Activated CD4-positive, alpha-beta T cell treated with anti-CD3 and anti-CD28 coated beads, Interleukin-2, amount 10 ng/mL, durations not matched to agents 24 days and 14 days (primary cell): ENCODE measurements at regions not wholly inside any gene's neighbourhood (a gene's known extent, or its start where the extent isn't known, plus 50 kb on each side); places are given as distances from the start of the nearest gene placed in this dataset.

ENCODE experiments used
- DNase-seq: peaks from one replicate; pipeline ENCODE4 v3.0.0; 2022
- H3K27ac Mint-ChIP-seq: one replicate; pipeline ENCODE4 v1.8.0; 2022; ENCODE audit warnings: mild to moderate bottlenecking, mixed read lengths
- H3K27me3 Mint-ChIP-seq: one replicate; pipeline ENCODE4 v1.8.0; 2022; ENCODE audit warnings: mixed read lengths
- H3K36me3 Mint-ChIP-seq: one replicate; pipeline ENCODE4 v1.8.0; 2022; ENCODE audit warnings: low read depth, mild to moderate bottlenecking, mixed read lengths
- H3K4me1 Mint-ChIP-seq: one replicate; pipeline ENCODE4 v1.8.0; 2021; ENCODE audit warnings: mixed read lengths
- H3K4me3 Mint-ChIP-seq: one replicate; pipeline ENCODE4 v1.8.0; 2022; ENCODE audit warnings: mild to moderate bottlenecking, moderate library complexity, mixed read lengths
- H3K9me3 Mint-ChIP-seq: one replicate; pipeline ENCODE4 v1.8.0; 2021; ENCODE audit warnings: mixed read lengths
- intact Hi-C: fragments of 100-400 bp; cut with micrococcal nuclease; formaldehyde crosslinking; loops from one replicate; pipeline ENCODE4 v1.15.1; 2023

DNA sequence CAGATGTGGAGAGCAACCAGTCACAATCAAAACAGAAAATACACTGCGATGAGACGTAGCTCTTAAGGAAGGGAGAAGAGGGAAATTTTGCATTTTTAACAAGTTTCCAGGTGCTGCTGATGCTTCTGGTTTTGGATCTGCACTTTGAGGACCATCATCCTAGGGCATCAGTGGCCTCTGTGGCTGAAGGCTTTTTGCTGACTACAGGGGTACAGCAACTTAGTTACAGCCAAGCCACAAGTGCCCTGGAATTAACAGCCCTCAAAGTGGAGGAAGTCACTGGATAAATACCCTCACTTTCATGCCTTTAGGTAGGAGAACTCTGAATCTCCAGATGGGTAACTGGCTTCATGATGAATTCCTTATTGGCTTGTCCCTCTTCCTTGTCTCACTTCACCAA lies 700.9 kb downstream of the TMEM182 start:
- intact Hi-C loops, result no loop called here
- H3K27ac Mint-ChIP-seq, result no peak overlapping the region
- H3K36me3 Mint-ChIP-seq, result no peaks in the 10 kb centered on the region
- no peaks in the 10 kb centered on the region for H3K27me3 Mint-ChIP-seq
- DNase-seq, result no peak
- peaks cover 4% of the 10 kb centered on the region for H3K9me3 Mint-ChIP-seq
- no peaks in the 10 kb centered on the region for H3K4me1 Mint-ChIP-seq
- no peak overlapping the region for H3K4me3 Mint-ChIP-seq

DNA sequence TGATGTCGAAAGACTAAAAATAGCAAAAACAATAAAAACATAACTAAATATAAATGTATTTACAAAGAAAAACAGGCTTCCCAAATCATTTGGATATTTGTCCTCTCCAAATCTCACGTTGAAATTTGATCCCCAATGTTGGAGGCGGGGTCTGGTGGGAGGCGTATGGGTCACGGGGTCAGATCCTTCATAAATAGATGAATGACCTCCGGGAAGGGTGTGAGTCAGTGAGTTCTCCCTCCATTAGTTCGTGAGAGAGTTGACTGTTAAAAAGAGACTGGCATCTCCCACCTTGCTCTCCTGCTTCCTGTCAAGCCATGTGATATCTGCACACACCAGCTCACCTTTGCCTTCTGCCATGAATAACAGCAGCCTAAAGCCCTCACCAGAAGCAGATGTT lies 703.0 kb downstream of the TMEM182 start:
- H3K36me3 Mint-ChIP-seq, result no peaks in the 10 kb centered on the region
- H3K27ac Mint-ChIP-seq, result no peak overlapping the region
- H3K4me1 Mint-ChIP-seq, result no peaks in the 10 kb centered on the region
- DNase-seq, result no peak
- intact Hi-C loops, result no loop called here
- no peak overlapping the region for H3K4me3 Mint-ChIP-seq
- H3K27me3 Mint-ChIP-seq, result no peaks in the 10 kb centered on the region
- H3K9me3 Mint-ChIP-seq, result peaks cover 4% of the 10 kb centered on the region

GRCh38 chr2:103469800-103470199 lies 708.0 kb downstream of the TMEM182 start:
- intact Hi-C loops, result no loop called here
- Mint-ChIP-seq H3K4me1 (no peaks in the 10 kb centered on the region), H3K27me3 (no peaks in the 10 kb centered on the region), H3K27ac (no peak overlapping the region), H3K36me3 (no peaks in the 10 kb centered on the region), H3K4me3 (no peak overlapping the region), H3K9me3 (peaks cover 8% of the 10 kb centered on the region)
- DNase-seq, result no peak

DNA sequence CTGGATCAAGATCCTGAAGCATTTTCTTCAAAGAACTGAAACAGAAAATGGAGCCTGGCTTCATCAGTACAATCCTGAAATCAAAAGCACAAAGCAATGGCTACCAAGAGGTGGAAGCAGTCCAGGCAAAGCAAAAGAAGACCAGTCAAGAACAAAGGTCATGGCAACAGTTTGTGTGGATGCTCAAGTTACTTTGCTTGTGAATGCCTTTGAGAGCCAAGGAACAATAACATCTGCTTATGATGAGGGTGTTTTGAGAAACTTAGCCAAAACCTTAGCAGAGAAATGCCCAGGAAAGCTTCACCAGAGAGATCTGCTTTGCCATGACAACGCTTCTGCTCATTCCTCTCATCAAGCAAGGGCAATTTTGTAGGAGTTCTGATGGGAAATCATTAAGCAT lies 723.1 kb downstream of the TMEM182 start:
- Mint-ChIP-seq H3K27me3 (no peaks in the 10 kb centered on the region), H3K27ac (no peak overlapping the region), H3K4me3 (no peak overlapping the region), H3K36me3 (no peaks in the 10 kb centered on the region), H3K9me3 (peaks cover 5% of the 10 kb centered on the region), H3K4me1 (no peaks in the 10 kb centered on the region)
- intact Hi-C loops, result no loop called here
- no peak for DNase-seq

- Mint-ChIP-seq H3K27me3 (no peaks in the 10 kb centered on the region), H3K9me3 (peaks cover 11% of the 10 kb centered on the region), H3K36me3 (no peaks in the 10 kb centered on the region), H3K27ac (no peak overlapping the region), H3K4me1 (no peaks in the 10 kb centered on the region), H3K4me3 (no peak overlapping the region)
- no peak for DNase-seq
- intact Hi-C loops, result no loop called here
These were observed 735.0 kb downstream of the TMEM182 start for GRCh38 chr2:103496850-103497249.

- H3K27me3 Mint-ChIP-seq, result no peaks in the 10 kb centered on the region
- H3K9me3 Mint-ChIP-seq, result no peaks in the 10 kb centered on the region
- H3K4me3 Mint-ChIP-seq, result no peak overlapping the region
- intact Hi-C loops, result no loop called here
- H3K4me1 Mint-ChIP-seq, result no peaks in the 10 kb centered on the region
- no peaks in the 10 kb centered on the region for H3K36me3 Mint-ChIP-seq
- H3K27ac Mint-ChIP-seq, result no peak overlapping the region
- DNase-seq, result no peak
These were observed 745.0 kb downstream of the TMEM182 start for GRCh38 chr2:103506812-103507211.

DNA sequence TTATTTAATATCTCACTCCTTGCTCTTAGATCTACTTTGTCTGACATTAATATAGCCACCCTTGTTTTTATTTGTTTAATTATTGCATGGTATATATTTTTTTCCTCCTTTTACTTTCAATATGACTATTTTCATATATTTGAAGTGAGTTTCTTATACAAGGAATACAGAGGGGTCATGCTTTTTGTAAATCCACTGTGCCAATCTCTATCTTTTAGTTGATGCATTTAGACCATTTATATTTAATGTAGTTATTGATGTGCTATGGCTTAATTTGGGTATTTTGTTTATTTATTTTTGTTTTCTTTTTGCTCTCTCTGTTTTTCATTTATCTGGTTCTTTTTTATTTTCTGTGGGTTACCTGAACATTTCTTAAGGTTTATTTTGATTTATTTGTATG lies 750.6 kb downstream of the TMEM182 start:
- Mint-ChIP-seq H3K9me3 (no peaks in the 10 kb centered on the region), H3K4me1 (no peaks in the 10 kb centered on the region), H3K27ac (no peak overlapping the region), H3K27me3 (no peaks in the 10 kb centered on the region), H3K4me3 (no peak overlapping the region), H3K36me3 (no peaks in the 10 kb centered on the region)
- no peak for DNase-seq
- intact Hi-C loops, result no loop called here

- no peak for DNase-seq
- H3K4me3 Mint-ChIP-seq, result no peak overlapping the region
- H3K4me1 Mint-ChIP-seq, result no peaks in the 10 kb centered on the region
- no peaks in the 10 kb centered on the region for H3K36me3 Mint-ChIP-seq
- no peak overlapping the region for H3K27ac Mint-ChIP-seq
- intact Hi-C loops, result no loop called here
- H3K9me3 Mint-ChIP-seq, result peaks cover 4% of the 10 kb centered on the region
- no peaks in the 10 kb centered on the region for H3K27me3 Mint-ChIP-seq
These were observed 758.7 kb downstream of the TMEM182 start for GRCh38 chr2:103520547-103520946.

GRCh38 chr2:103525756-103526155 lies 763.9 kb downstream of the TMEM182 start:
- no peaks in the 10 kb centered on the region for H3K36me3 Mint-ChIP-seq
- intact Hi-C loops, result no loop called here
- DNase-seq, result no peak
- H3K27me3 Mint-ChIP-seq, result no peaks in the 10 kb centered on the region
- no peak overlapping the region for H3K4me3 Mint-ChIP-seq
- no peak overlapping the region for H3K27ac Mint-ChIP-seq
- no peaks in the 10 kb centered on the region for H3K4me1 Mint-ChIP-seq
- H3K9me3 Mint-ChIP-seq, result peaks cover 4% of the 10 kb centered on the region

DNA sequence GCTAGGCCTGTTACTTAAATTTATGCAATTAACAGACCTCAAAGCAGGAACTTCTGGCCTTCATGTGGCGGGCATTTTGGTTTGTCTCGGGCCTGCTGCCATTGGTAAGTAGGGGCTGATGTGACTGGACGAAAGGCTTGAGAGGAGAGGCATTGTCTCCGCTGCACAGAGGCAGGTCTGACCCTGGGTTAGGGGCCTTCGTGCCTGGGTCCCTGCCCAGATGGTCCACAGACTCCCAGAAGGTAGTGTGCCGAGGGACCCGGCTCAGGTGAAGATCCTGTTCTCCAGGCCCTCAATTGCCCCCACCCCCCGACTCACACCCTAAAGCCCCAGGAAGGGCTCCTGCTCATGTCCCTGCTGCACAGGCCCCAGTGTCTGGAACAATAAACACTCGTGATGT lies 764.9 kb downstream of the TMEM182 start:
- DNase-seq, result no peak
- no peak overlapping the region for H3K27ac Mint-ChIP-seq
- H3K36me3 Mint-ChIP-seq, result no peaks in the 10 kb centered on the region
- no peaks in the 10 kb centered on the region for H3K4me1 Mint-ChIP-seq
- no peaks in the 10 kb centered on the region for H3K27me3 Mint-ChIP-seq
- peaks cover 4% of the 10 kb centered on the region for H3K9me3 Mint-ChIP-seq
- H3K4me3 Mint-ChIP-seq, result no peak overlapping the region
- intact Hi-C loops, result no loop called here

DNA sequence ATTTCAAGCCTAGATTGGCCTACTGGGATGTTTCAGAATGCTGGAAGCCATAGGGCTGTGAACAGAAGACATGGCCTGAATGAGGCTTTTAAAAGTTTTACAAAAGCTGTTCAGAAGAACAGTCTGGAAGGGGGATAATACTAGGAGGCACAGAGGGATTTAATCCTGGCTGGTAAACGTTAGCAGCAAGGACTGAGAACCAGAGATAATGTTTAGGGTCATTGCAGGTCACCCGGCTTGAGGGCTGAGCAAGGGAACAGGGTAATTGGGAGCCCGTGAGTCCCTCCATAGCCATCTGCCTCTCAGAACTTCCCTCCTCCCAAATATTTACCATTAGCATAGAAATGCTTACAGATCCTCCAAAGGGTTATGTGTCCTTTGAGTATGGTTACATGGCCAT lies 765.4 kb downstream of the TMEM182 start:
- Mint-ChIP-seq H3K36me3 (no peaks in the 10 kb centered on the region), H3K4me1 (no peaks in the 10 kb centered on the region), H3K9me3 (peaks cover 4% of the 10 kb centered on the region), H3K27ac (no peak overlapping the region), H3K4me3 (no peak overlapping the region), H3K27me3 (no peaks in the 10 kb centered on the region)
- intact Hi-C loops, result no loop called here
- DNase-seq, result no peak

DNA sequence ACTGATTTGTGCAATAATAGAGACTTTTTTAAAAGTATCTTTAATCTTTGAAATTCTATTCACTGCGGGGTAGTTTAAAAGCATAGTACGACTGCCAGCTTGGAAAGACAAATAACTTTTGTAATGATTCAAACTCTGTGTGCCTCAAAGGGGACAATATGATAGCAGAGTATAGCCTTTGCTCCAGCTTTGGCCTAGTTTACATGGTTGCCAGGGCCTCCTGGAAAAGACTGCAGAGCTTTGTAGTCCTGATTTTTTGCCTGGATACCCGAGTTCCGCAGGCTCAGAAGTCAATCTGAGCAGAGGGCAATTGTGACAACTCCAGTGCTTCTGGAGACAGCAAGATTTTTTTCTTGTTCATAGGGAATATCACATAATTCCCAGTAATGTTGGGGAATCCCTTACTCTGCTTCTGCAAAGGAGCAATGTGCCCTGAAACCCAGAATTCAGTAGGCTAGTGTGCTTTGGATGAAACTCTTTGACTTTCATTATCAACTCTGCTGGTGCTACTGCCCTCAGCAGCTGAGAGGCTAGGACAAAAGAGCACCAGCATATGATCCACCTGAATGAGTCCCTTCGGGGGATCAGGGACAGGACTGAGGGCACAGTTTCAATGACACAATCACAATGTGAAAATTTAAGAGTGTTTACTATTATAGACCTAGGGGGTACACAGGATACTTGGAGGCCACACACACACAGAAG lies 768.1 kb downstream of the TMEM182 start:
- Mint-ChIP-seq H3K36me3 (no peaks in the 10 kb centered on the region), H3K4me1 (no peaks in the 10 kb centered on the region), H3K27ac (no peak overlapping the region), H3K9me3 (peaks cover 5% of the 10 kb centered on the region), H3K4me3 (no peak overlapping the region), H3K27me3 (no peaks in the 10 kb centered on the region)
- DNase-seq, result no peak
- intact Hi-C loops, result no loop called here

- intact Hi-C loops, result no loop called here
- H3K4me1 Mint-ChIP-seq, result no peaks in the 10 kb centered on the region
- DNase-seq, result no peak
- peaks cover 4% of the 10 kb centered on the region for H3K9me3 Mint-ChIP-seq
- no peaks in the 10 kb centered on the region for H3K27me3 Mint-ChIP-seq
- no peaks in the 10 kb centered on the region for H3K36me3 Mint-ChIP-seq
- H3K4me3 Mint-ChIP-seq, result no peak overlapping the region
- no peak overlapping the region for H3K27ac Mint-ChIP-seq
These were observed 790.9 kb downstream of the TMEM182 start for GRCh38 chr2:103552775-103553174.

GRCh38 chr2:103594823-103595222 lies 833.0 kb downstream of the TMEM182 start:
- H3K27me3 Mint-ChIP-seq, result no peaks in the 10 kb centered on the region
- intact Hi-C loops, result no loop called here
- no peaks in the 10 kb centered on the region for H3K36me3 Mint-ChIP-seq
- peaks cover 15% of the 10 kb centered on the region for H3K9me3 Mint-ChIP-seq
- no peak overlapping the region for H3K27ac Mint-ChIP-seq
- no peaks in the 10 kb centered on the region for H3K4me1 Mint-ChIP-seq
- DNase-seq, result no peak
- no peak overlapping the region for H3K4me3 Mint-ChIP-seq

DNA sequence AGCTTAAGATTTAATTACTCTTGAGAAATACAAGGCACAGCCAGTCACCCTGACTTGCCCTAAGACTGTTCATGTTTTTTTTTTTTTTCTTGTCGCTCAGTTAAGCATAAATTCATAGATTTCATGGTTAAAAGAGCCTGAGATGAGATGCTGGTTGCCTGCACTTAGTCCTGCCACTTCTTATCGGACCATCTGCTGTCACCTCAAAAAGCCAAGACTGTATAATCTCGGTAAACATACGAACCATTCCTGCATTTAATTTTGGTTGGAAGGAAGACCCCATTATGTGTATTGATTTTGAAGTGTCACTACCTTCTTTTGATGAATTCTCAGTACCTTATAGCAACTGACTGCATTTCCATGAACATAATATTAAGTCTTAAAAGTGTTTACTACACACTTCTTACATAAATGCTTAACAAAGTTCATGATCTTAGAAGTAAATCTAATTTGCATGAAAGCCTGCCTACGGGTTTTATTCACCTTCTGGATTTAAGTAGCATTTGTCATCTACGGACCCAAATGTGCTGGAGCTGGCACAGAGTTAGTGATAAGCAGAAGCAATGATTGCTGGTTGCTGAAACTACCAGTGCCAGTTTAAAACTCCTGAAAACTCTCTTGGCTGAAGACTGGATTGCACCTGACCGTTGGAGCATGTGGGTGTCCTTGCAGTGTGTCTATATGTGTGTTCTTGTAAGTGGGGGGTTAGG lies 843.4 kb downstream of the TMEM182 start:
- intact Hi-C loops, result no loop called here
- Mint-ChIP-seq H3K36me3 (no peaks in the 10 kb centered on the region), H3K9me3 (peaks cover 5% of the 10 kb centered on the region), H3K27me3 (no peaks in the 10 kb centered on the region), H3K27ac (no peak overlapping the region), H3K4me3 (no peak overlapping the region), H3K4me1 (no peaks in the 10 kb centered on the region)
- DNase-seq, result no peak
